Fibroblast of lung (primary cell): ENCODE measurements at regions not wholly inside any gene's neighbourhood (a gene's known extent, or its start where the extent isn't known, plus 50 kb on each side); places are given as distances from the start of the nearest gene placed in this dataset.

Experiments
- DNase-seq, 2 donors: peaks; one replicate each; pipeline versions ENCODE4 v3.0.0 to v3.0.0-alpha.2; 2010; ENCODE audit warnings: low read depth in 2 of 2
- H2AFZ ChIP-seq: 2 replicates; pipeline ENCODE4 v1.5.1; 2012; ENCODE audit warnings: low read length, control low read depth, inconsistent platforms
- H3K27ac ChIP-seq: 2 replicates; pipeline ENCODE4 v1.5.1; 2011; ENCODE audit warnings: low read length, control low read depth; ENCODE audit not compliant: insufficient read depth
- H3K27me3 ChIP-seq: 2 replicates; pipeline ENCODE4 v1.5.1; 2011; ENCODE audit warnings: mild to moderate bottlenecking, low read length; ENCODE audit not compliant: control insufficient read depth, insufficient read depth
- H3K36me3 ChIP-seq: 2 replicates; pipeline ENCODE4 v1.5.1; 2011; ENCODE audit warnings: low read length; ENCODE audit not compliant: control insufficient read depth, insufficient read depth
- H3K4me1 ChIP-seq: 2 replicates; pipeline ENCODE4 v1.5.1; 2011; ENCODE audit warnings: low read length; ENCODE audit not compliant: control insufficient read depth, insufficient read depth; ENCODE audit errors: extremely low read depth
- H3K4me2 ChIP-seq: 2 replicates; pipeline ENCODE4 v1.5.1; 2011; ENCODE audit warnings: low read length, control low read depth; ENCODE audit not compliant: insufficient read depth; ENCODE audit errors: extremely low read depth
- H3K4me3 ChIP-seq, 4 experiments: fragments of 200-600 bp in 1 of 4; sonication (generic) in 1 of 4; replicated peaks in 1 of 4; 2 replicates each; pipeline ENCODE4 v1.5.1; 2011 to 2016; ENCODE audit warnings: low read length in 4 of 4, low read depth in 3 of 4, mild to moderate bottlenecking in 3 of 4, control low read depth in 2 of 4, inconsistent platforms in 1 of 4, mixed read lengths in 1 of 4; ENCODE audit not compliant: insufficient read depth in 1 of 4; ENCODE audit errors: control extremely low read depth in 1 of 4
- H3K79me2 ChIP-seq: 2 replicates; pipeline ENCODE4 v1.5.1; 2012; ENCODE audit warnings: mild to moderate bottlenecking, low read length, inconsistent platforms; ENCODE audit not compliant: control insufficient read depth, insufficient read depth
- H3K9ac ChIP-seq: 2 replicates; pipeline ENCODE4 v1.5.1; 2011; ENCODE audit warnings: mild to moderate bottlenecking, low read length, control low read depth; ENCODE audit not compliant: insufficient read depth
- H3K9me3 ChIP-seq: 2 replicates; pipeline ENCODE4 v1.5.1; 2012; ENCODE audit warnings: low read depth, low read length; ENCODE audit not compliant: control insufficient read depth, insufficient read depth
- H4K20me1 ChIP-seq: 2 replicates; pipeline ENCODE4 v1.5.1; 2011; ENCODE audit warnings: low read length; ENCODE audit not compliant: control insufficient read depth, insufficient read depth; ENCODE audit errors: extremely low read depth
- CTCF ChIP-seq, 2 donors: IDR thresholded peaks in 1 of 2; conservative IDR thresholded peaks in 1 of 2; 1 replicate in 1 of 2; 2 replicates in 1 of 2; pipeline ENCODE4 v1.5.1; 2011 to 2012; ENCODE audit warnings: low read length in 2 of 2, control low read depth in 1 of 2, inconsistent platforms in 1 of 2, low read depth in 1 of 2, mild to moderate bottlenecking in 1 of 2
- EZH2 ChIP-seq: IDR thresholded peaks from 2 replicates; pipeline ENCODE4 v1.5.1; 2012; ENCODE audit warnings: low read length, control low read depth, mild to moderate bottlenecking; ENCODE audit errors: missing control alignments

DNA sequence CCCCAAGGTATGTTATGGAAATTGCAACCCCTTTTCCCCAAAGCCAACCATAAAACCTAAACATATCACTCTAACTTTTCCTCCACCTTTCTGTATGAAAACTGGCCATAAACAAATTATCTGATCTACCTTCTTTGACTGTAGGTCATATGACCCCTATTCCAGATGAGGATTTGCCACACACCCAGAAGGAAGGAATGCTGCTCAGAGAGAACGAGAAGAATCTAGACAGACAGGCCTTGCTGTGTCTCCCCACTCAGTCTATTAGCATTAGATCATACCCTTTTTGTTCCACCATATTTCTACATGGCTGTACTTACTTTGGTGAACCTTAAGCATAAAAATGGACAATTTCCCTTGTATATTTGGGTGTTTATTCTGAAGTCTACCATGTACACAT lies 113.0 kb upstream of the PHYHIPL start:
- TF ChIP-seq EZH2 = no peak
- no peak for TF ChIP-seq CTCF (conservative IDR thresholded peaks at IDR 0.05 in 1 of 2, IDR thresholded peaks at IDR 0.05 in 1 of 2; ENCODE audit: low read depth in 1 of 2, low read length in 2 of 2)
- Histone ChIP-seq H3K79me2 (no peaks in the 10 kb centered on the region), H3K27ac (no peak overlapping the region), H3K4me1 (no peaks in the 10 kb centered on the region), H3K36me3 (no peaks in the 10 kb centered on the region), H4K20me1 (no peaks in the 10 kb centered on the region), H3K9me3 (no peaks in the 10 kb centered on the region), H2AFZ (no peak overlapping the region), H3K27me3 (peaks cover 3% of the 10 kb centered on the region), H3K9ac (no peak overlapping the region), H3K4me2 (no peak overlapping the region), H3K4me3 (no peak overlapping the region)
- no peak for DNase-seq

DNA sequence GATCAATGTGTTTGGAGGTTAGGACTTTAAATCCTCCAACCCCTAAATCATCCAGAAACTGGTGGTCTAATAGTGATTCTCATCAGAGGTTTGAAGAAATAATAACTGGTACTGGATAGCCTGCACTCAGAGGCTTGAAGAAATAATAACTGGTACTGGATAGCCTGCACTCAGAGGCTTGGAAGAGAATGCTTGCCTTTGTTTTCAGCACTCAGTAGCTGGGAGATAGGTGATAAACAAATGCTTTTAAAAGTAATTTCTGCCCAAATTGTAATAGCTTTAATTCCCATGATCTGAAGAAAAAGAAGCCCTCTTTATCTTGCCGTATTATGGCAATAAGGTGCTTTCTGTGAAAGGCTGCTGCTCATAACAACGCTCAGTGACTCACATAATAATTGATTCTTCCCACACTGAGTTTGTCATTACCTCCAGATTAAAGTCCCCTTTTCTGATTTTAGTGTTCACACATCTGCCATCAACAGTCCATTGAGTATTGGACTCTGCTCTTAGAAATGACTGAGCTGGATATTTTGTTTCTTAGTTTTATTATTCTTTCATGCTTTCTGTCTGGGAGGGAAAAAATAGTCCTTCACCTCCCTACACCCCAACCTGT lies 112.3 kb upstream of the PHYHIPL start:
- TF ChIP-seq EZH2 (no peak), CTCF (conservative IDR thresholded peaks at IDR 0.05 in 1 of 2, IDR thresholded peaks at IDR 0.05 in 1 of 2; ENCODE audit: low read depth in 1 of 2, low read length in 2 of 2) (no peak)
- no peaks in the 10 kb centered on the region for H4K20me1 ChIP-seq
- no peak overlapping the region for H3K4me2 ChIP-seq
- H3K27ac ChIP-seq = no peak overlapping the region
- H3K9me3 ChIP-seq = no peaks in the 10 kb centered on the region
- no peak overlapping the region for H2AFZ ChIP-seq
- no peaks in the 10 kb centered on the region for H3K79me2 ChIP-seq
- H3K4me3 ChIP-seq = no peak overlapping the region
- H3K27me3 ChIP-seq = peaks cover 3% of the 10 kb centered on the region
- no peaks in the 10 kb centered on the region for H3K4me1 ChIP-seq
- no peaks in the 10 kb centered on the region for H3K36me3 ChIP-seq
- H3K9ac ChIP-seq = no peak overlapping the region
- DNase-seq = no peak

GRCh38 chr10:59064759-59065539 lies 111.5 kb upstream of the PHYHIPL start:
- no peak overlapping the region for H3K4me2 ChIP-seq
- H3K9ac ChIP-seq = no peak overlapping the region
- H3K36me3 ChIP-seq = no peaks in the 10 kb centered on the region
- no peak for TF ChIP-seq EZH2
- no peak for TF ChIP-seq CTCF (conservative IDR thresholded peaks at IDR 0.05 in 1 of 2, IDR thresholded peaks at IDR 0.05 in 1 of 2; ENCODE audit: low read depth in 1 of 2, low read length in 2 of 2)
- no peaks in the 10 kb centered on the region for H4K20me1 ChIP-seq
- H2AFZ ChIP-seq = no peak overlapping the region
- no peaks in the 10 kb centered on the region for H3K4me1 ChIP-seq
- peaks cover 3% of the 10 kb centered on the region for H3K27me3 ChIP-seq
- H3K27ac ChIP-seq = no peak overlapping the region
- no peak overlapping the region for H3K4me3 ChIP-seq
- no peaks in the 10 kb centered on the region for H3K9me3 ChIP-seq
- no peaks in the 10 kb centered on the region for H3K79me2 ChIP-seq
- DNase-seq = no peak
